ENCODE measurements at regions not wholly inside any gene's neighbourhood (a gene's known extent, or its start where the extent isn't known, plus 50 kb on each side); places are given as distances from the start of the nearest gene placed in this dataset.
A peak's percentile ranks its signal among the peaks of the same experiment; 100 is the strongest.

DNA sequence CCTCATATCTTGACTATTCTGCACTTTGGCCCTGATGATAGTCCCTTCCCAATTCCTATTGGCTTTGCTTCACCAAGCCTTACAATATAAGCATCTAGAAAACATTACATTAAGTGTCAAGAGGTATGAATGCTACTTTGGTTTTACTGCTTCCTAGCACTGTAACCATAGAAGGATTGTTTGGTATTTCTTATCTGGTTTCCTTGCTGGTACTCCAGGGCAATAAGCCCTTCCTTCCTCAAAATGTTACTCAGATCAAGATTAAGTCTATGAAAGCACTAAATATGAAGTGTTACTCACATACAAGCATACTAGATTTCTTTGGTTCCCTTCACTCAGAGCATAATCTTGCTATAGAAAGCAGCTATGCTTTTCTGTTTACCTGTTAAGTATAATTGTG, 492.5 kb downstream of the ETV1 start:
- no peak overlapping the region for H3K4me3 ChIP-seq
- no peaks in the 10 kb centered on the region for H3K79me2 ChIP-seq (ENCODE audit: insufficient read depth)
- no peak overlapping the region for H2AFZ ChIP-seq
- no peak overlapping the region for H3K9ac ChIP-seq
- H3K9me2 ChIP-seq (ENCODE audit: insufficient read depth) = no peaks in the 10 kb centered on the region
- no peak for DNase-seq
- in situ Hi-C loops (cut with MboI) = no loop called here
- H3F3A ChIP-seq (ENCODE audit: insufficient read depth) = no peaks in the 10 kb centered on the region
- no peaks in the 10 kb centered on the region for H4K20me1 ChIP-seq (ENCODE audit: insufficient read depth)
- TF ChIP-seq EZH2 (IDR thresholded peaks at IDR 0.05; ENCODE audit: insufficient read depth, poor library complexity, severe bottlenecking) (no peak), EZH2phosphoT487 (IDR thresholded peaks at IDR 0.05; ENCODE audit: insufficient read depth, low read depth) (no peak)
- H3K27me3 ChIP-seq (replicated peaks; ENCODE audit: insufficient read depth) = no peaks in the 10 kb centered on the region
- H3K4me2 ChIP-seq (ENCODE audit: unreplicated experiment) = no peak overlapping the region
- no peaks in the 10 kb centered on the region for H3K36me3 ChIP-seq (ENCODE audit: low read depth)
- no peak overlapping the region for H3K27ac ChIP-seq
- H3K4me1 ChIP-seq (ENCODE audit: insufficient read depth) = no peaks in the 10 kb centered on the region
- H3K9me3 ChIP-seq (ENCODE audit: low read depth) = no peaks in the 10 kb centered on the region

DNA sequence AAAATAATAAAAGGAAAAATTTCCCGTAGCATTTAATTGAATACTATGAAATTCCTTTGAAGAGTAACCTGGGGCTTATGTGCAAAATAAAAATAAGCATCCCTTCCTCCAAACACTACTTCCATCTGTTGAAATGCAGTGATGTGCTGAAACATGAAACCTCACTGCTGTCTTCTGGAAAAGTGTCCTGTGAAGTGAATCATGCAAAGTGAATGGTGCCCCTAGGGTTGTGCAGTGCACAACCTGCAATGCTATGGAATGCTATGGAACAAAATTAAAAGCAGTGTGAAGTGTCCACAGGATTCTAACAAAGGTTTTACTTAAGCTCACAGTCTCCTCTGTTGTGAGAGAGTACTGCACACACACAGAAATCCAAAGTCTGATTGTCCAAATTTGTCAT, 480.9 kb downstream of the ETV1 start:
- no peak overlapping the region for H3K9ac ChIP-seq
- H3K36me3 ChIP-seq (ENCODE audit: low read depth) = no peaks in the 10 kb centered on the region
- H3K27ac ChIP-seq = no peak overlapping the region
- in situ Hi-C loops (cut with MboI) = loop anchor here (25.0 kb wide), 1 partner anchor 954 kb away; no protein-coding TSS in a partner anchor
- WGBS, 2 experiments (ENCODE audit: low coverage in 1 of 2, low lambda C conversion rate in 2 of 2, missing lambda C conversion rate in 2 of 2) = 30 to 32% methylated on average over 1 of the region's 1 CpG
- 0 out of 2 replicates have a peak, but pooled peaks cover 4% of the 10 kb centered on the region for H3K4me1 ChIP-seq (ENCODE audit: insufficient read depth)
- H3K79me2 ChIP-seq (ENCODE audit: insufficient read depth) = no peaks in the 10 kb centered on the region
- no peaks in the 10 kb centered on the region for H3K27me3 ChIP-seq (replicated peaks; ENCODE audit: insufficient read depth)
- H3F3A ChIP-seq (ENCODE audit: insufficient read depth) = no peaks in the 10 kb centered on the region
- H3K4me3 ChIP-seq = no peak overlapping the region
- no peak for TF ChIP-seq EZH2 (IDR thresholded peaks at IDR 0.05; ENCODE audit: insufficient read depth, poor library complexity, severe bottlenecking)
- TF ChIP-seq EZH2phosphoT487 (IDR thresholded peaks at IDR 0.05; ENCODE audit: insufficient read depth, low read depth) = no peak
- no peaks in the 10 kb centered on the region for H4K20me1 ChIP-seq (ENCODE audit: insufficient read depth)
- no peak overlapping the region for H2AFZ ChIP-seq
- H3K9me2 ChIP-seq (ENCODE audit: insufficient read depth) = no peaks in the 10 kb centered on the region
- H3K4me2 ChIP-seq (ENCODE audit: unreplicated experiment) = no peak overlapping the region
- H3K9me3 ChIP-seq (ENCODE audit: low read depth) = no peaks in the 10 kb centered on the region
- peak; percentile 4 for DNase-seq

DNA sequence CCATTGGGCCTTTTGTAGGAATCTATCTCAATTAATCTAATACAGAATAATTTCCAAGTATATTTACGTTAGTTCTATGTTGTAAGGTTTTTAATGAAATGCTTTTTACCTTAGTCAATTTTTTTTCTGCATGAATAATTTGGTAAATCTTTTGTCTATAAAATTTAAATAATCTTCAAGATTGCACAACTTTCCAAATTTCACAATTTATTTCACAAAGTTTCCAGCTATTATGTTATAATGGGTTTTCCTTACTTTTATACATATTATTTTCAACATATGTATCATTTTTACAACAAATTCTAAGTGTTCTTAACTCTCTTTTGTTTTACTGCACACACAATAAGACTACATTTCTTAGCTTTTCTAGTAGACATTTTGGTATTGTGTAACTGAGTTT, 470.7 kb downstream of the ETV1 start:
- Histone ChIP-seq H3K9ac (no peak overlapping the region), H3K36me3 (ENCODE audit: low read depth) (no peaks in the 10 kb centered on the region), H4K20me1 (ENCODE audit: insufficient read depth) (no peaks in the 10 kb centered on the region), H3K4me1 (ENCODE audit: insufficient read depth) (no peaks in the 10 kb centered on the region), H3K27ac (no peak overlapping the region), H3K4me3 (no peak overlapping the region), H3K4me2 (ENCODE audit: unreplicated experiment) (no peak overlapping the region), H3K27me3 (replicated peaks; ENCODE audit: insufficient read depth) (0 out of 2 replicates have a peak, but pooled peaks cover 6% of the 10 kb centered on the region), H3K79me2 (ENCODE audit: insufficient read depth) (no peaks in the 10 kb centered on the region), H3K9me3 (ENCODE audit: low read depth) (no peaks in the 10 kb centered on the region), H2AFZ (no peak overlapping the region), H3F3A (ENCODE audit: insufficient read depth) (no peaks in the 10 kb centered on the region), H3K9me2 (ENCODE audit: insufficient read depth) (no peaks in the 10 kb centered on the region)
- TF ChIP-seq EZH2phosphoT487 (IDR thresholded peaks at IDR 0.05; ENCODE audit: insufficient read depth, low read depth) (no peak), EZH2 (IDR thresholded peaks at IDR 0.05; ENCODE audit: insufficient read depth, poor library complexity, severe bottlenecking) (no peak)
- no peak for DNase-seq
- 71 to 77% methylated on average over 1 of the region's 1 CpG for WGBS, 2 experiments (ENCODE audit: low coverage in 1 of 2, low lambda C conversion rate in 2 of 2, missing lambda C conversion rate in 2 of 2)
- in situ Hi-C loops (cut with MboI) = loop anchor here (25.0 kb wide), 1 partner anchor 944 kb away; no protein-coding TSS in a partner anchor

DNA sequence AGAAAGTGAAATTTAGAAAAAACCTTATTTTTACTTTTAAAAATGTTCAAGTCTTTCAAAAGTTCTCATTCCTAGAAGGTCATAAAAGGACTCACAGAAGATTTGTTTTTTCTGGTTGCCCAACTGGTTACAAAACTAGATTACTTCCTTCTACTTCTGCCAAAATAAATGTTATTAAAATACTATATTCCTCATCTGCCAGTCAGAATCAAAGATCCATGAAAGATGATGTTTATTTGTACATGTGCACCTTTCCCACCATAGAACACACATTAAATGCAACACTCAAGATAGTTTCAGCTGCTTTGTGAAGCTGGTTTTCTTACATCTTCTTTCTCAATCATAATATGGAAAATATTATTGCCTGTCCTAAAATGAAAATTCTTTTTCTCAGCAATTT, 465.4 kb downstream of the ETV1 start:
- no peak for DNase-seq
- Histone ChIP-seq H3K9me2 (ENCODE audit: insufficient read depth) (no peaks in the 10 kb centered on the region), H3K9me3 (ENCODE audit: low read depth) (no peaks in the 10 kb centered on the region), H3K36me3 (ENCODE audit: low read depth) (no peaks in the 10 kb centered on the region), H3K4me2 (ENCODE audit: unreplicated experiment) (no peak overlapping the region), H3K27me3 (replicated peaks; ENCODE audit: insufficient read depth) (no peaks in the 10 kb centered on the region), H3K27ac (no peak overlapping the region), H3K79me2 (ENCODE audit: insufficient read depth) (no peaks in the 10 kb centered on the region), H3K9ac (no peak overlapping the region), H4K20me1 (ENCODE audit: insufficient read depth) (no peaks in the 10 kb centered on the region), H3K4me3 (no peak overlapping the region), H2AFZ (peak overlapping the region; percentile 20), H3F3A (ENCODE audit: insufficient read depth) (no peaks in the 10 kb centered on the region), H3K4me1 (ENCODE audit: insufficient read depth) (no peaks in the 10 kb centered on the region)
- TF ChIP-seq EZH2 (IDR thresholded peaks at IDR 0.05; ENCODE audit: insufficient read depth, poor library complexity, severe bottlenecking) (no peak), EZH2phosphoT487 (IDR thresholded peaks at IDR 0.05; ENCODE audit: insufficient read depth, low read depth) (no peak)
- in situ Hi-C loops (cut with MboI) = loop anchor here (25.0 kb wide), 1 partner anchor 938 kb away; no protein-coding TSS in a partner anchor

All from GM23248 (cell line).